ENCODE measurements at regions not wholly inside any gene's neighbourhood (a gene's known extent, or its start where the extent isn't known, plus 50 kb on each side); places are given as distances from the start of the nearest gene placed in this dataset.
"Not testable (repeated sequence)": the region's sequence is repeated elsewhere in the genome, so short reads cannot be mapped to it uniquely, and the experiment has no call there.

DNA sequence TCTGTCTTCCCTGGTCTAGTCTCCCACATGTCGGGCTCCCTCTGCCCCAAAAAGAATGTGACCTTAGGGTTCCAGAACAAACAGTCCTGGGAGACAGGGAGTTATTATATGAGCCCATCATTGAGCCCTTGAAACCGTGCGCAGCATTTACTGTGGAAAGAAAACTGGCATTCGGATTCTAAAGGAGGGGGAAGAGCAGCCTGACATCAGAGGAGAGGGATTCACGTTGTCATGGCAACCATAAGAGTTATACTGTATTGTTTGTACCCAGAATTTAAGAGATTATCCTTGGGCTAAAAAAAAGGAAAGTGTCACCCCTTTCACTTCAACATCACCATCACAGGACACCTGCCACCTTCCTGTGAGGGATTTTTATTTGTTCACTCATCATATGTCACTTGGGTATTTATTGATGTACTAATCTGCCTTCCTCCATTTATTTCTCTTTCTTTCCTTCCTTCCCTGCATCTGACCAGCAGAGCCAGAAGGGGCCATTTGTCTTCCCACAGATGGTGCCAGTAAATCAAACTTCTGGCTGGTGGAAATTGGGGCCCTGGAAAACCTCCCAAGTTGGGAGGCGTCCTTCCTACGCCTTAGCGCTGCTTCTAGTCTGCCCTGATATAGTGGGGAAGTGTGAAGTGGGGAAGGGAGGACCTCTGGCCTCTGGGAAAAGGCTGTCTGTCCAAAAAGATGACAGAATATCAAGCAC lies 64.9 kb upstream of the FRMPD3 start:
- Histone ChIP-seq H3K9me3 (replicated peaks in 1 of 3) (no peaks in the 10 kb centered on the region), H3K4me3 (no peak overlapping the region), H3K4me1 (replicated peaks in 1 of 2) (no peaks in the 10 kb centered on the region), H3K36me3 (replicated peaks in 1 of 2) (no peaks in the 10 kb centered on the region), H3K27ac (no peak overlapping the region), H3K27me3 (peaks cover 28% of the 10 kb centered on the region)
- intact Hi-C loops (cut with DNase I), result no loop called here
- 24 to 58% (median 40%) methylated on average over 5 to 8 of the region's 8 CpGs for whole genome bisulfite sequencing, 4 donors
- DNase-seq, result no peak
- TF ChIP-seq, protein P1, sequence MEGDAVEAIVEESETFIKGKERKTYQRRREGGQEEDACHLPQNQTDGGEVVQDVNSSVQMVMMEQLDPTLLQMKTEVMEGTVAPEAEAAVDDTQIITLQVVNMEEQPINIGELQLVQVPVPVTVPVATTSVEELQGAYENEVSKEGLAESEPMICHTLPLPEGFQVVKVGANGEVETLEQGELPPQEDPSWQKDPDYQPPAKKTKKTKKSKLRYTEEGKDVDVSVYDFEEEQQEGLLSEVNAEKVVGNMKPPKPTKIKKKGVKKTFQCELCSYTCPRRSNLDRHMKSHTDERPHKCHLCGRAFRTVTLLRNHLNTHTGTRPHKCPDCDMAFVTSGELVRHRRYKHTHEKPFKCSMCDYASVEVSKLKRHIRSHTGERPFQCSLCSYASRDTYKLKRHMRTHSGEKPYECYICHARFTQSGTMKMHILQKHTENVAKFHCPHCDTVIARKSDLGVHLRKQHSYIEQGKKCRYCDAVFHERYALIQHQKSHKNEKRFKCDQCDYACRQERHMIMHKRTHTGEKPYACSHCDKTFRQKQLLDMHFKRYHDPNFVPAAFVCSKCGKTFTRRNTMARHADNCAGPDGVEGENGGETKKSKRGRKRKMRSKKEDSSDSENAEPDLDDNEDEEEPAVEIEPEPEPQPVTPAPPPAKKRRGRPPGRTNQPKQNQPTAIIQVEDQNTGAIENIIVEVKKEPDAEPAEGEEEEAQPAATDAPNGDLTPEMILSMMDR (IDR thresholded peaks at IDR 0.05), result no peak
- TF ChIP-seq POLR2A (IDR thresholded peaks at IDR 0.05), result no peak

DNA sequence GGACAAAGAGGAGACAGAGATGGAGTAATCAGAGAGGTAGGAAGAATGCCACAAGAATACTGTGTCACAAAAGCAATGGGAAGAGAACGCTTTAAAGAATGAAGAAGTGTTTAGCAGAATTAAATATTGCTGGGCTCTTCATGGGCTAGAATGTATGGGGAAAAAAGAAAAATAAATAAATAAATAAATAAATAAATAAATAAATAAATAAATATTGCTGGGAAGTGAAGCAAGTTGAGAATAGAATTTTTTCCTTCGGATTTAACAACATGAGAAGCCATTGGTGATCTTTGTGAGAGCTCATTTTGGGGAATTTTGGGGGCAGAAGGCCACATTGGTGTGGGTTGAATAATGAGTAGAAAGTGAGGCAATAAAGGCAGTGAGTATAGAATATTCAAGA lies 59.7 kb upstream of the FRMPD3 start:
- intact Hi-C loops (cut with DNase I), result no loop called here
- 61 to 77% (median 75%) methylated on average over 2 of the region's 2 CpGs for WGBS, 4 donors
- H3K9me3 ChIP-seq (replicated peaks in 1 of 3), result no peaks in the 10 kb centered on the region
- TF ChIP-seq, protein P1 (IDR thresholded peaks at IDR 0.05), result no peak
- no peak for TF ChIP-seq POLR2A (IDR thresholded peaks at IDR 0.05)
- no peaks in the 10 kb centered on the region for H3K36me3 ChIP-seq (replicated peaks in 1 of 2)
- no peak for DNase-seq
- peaks cover 20% of the 10 kb centered on the region for H3K27me3 ChIP-seq
- H3K4me1 ChIP-seq (replicated peaks in 1 of 2), result no peaks in the 10 kb centered on the region
- no peak overlapping the region for H3K4me3 ChIP-seq
- no peak overlapping the region for H3K27ac ChIP-seq

DNA sequence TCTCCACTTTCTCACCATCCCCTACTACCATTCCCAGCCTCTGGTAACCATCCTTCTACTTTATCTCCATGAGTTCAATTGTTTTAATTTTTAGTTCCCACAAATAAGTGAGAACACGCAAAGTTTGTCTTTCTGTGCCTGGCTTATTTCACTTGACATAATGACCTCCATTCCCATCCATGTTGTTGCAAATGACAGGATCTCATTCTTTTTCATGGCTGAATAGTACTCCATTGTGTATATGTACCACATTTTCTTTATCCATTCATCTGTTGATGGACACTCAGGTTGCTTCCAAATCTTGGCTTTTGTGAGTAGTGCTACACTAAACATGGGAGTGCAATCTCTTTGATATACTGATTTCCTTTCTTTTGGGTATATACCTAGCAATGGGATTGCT lies 55.8 kb upstream of the FRMPD3 start:
- H3K27ac ChIP-seq; H3K9me3 ChIP-seq (replicated peaks in 1 of 3); H3K27me3 ChIP-seq; H3K36me3 ChIP-seq (replicated peaks in 1 of 2); H3K4me3 ChIP-seq; intact Hi-C loops (cut with DNase I); DNase-seq; H3K4me1 ChIP-seq (replicated peaks in 1 of 2): not testable (repeated sequence)
- WGBS, 4 donors, result 80 to 92% (median 88%) methylated on average over 1 of the region's 1 CpG

DNA sequence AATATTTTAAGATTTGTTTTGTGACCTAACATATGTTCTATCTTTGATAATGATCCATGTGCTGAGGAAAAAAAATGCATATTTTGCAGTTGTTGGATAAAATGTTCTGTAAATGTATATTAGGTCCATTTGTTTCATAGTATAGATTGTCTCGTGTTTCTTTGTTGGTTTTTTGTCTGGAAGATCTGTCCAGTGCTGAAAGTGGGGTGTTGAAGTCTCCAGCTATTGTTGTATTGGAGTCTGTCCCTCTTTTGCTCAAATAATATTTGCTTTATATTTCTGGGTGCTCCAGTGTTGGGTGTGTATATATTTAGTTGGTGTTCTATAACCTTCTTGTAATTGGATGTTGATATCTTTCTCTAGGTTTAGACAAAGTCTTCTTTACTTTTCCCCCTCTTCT lies 53.2 kb upstream of the FRMPD3 start:
- no peaks in the 10 kb centered on the region for H3K4me1 ChIP-seq (replicated peaks in 1 of 2)
- TF ChIP-seq POLR2A (IDR thresholded peaks at IDR 0.05), result no peak
- TF ChIP-seq, protein P1 (IDR thresholded peaks at IDR 0.05), result no peak
- H3K9me3 ChIP-seq (replicated peaks in 1 of 3), result no peaks in the 10 kb centered on the region
- 33 to 39% (median 37%) methylated on average over 1 of the region's 1 CpG for WGBS, 4 donors
- H3K27me3 ChIP-seq, result peaks cover under 1% of the 10 kb centered on the region
- no peak overlapping the region for H3K27ac ChIP-seq
- H3K36me3 ChIP-seq (replicated peaks in 1 of 2), result no peaks in the 10 kb centered on the region
- no peak for DNase-seq
- intact Hi-C loops (cut with DNase I), result no loop called here
- H3K4me3 ChIP-seq, result no peak overlapping the region

DNA sequence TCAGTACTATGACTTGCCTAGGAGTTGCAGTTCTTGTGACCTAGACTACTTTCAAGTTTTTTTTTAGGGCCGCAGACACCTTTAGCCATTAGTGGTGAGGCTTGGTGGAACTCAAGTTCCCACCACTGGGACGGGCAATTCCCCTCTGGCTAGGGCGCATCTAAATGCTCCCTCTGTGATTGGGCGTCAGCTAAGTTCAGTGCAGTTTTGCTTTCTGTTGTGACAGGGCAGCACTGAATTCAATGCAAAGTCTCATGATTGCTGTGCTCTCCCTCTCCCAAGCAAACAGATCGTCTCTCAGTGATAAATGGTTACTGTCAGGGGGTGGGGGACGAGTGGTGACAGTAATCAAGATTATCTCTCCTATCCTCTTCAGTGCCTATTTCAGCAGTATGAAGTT lies 52.7 kb upstream of the FRMPD3 start:
- no peaks in the 10 kb centered on the region for H3K4me1 ChIP-seq (replicated peaks in 1 of 2)

More for the DNA sequence above, 52.7 kb upstream of the FRMPD3 start:
- Histone ChIP-seq H3K36me3 (replicated peaks in 1 of 2) (no peaks in the 10 kb centered on the region), H3K9me3 (replicated peaks in 1 of 3) (no peaks in the 10 kb centered on the region), H3K4me3 (no peak overlapping the region), H3K27me3 (peaks cover 4% of the 10 kb centered on the region), H3K27ac (no peak overlapping the region)
- no peak for TF ChIP-seq POLR2A (IDR thresholded peaks at IDR 0.05)
- TF ChIP-seq, protein P1 (IDR thresholded peaks at IDR 0.05), result no peak
- DNase-seq, result no peak
- 41 to 63% (median 50%) methylated on average over 4 to 6 of the region's 6 CpGs for WGBS, 4 donors
- intact Hi-C loops (cut with DNase I), result no loop called here

Data from adrenal gland (tissue), 9 donors.